KG1 (cell line): ENCODE measurements at regions not wholly inside any gene's neighbourhood (a gene's known extent, or its start where the extent isn't known, plus 50 kb on each side); places are given as distances from the start of the nearest gene placed in this dataset.
A peak's percentile ranks its signal among the peaks of the same experiment; 100 is the strongest.

ENCODE experiments used
- DNase-seq: peaks from one replicate; lab custom pipeline; 2025; lab: John Stamatoyannopoulos, UW

DNA sequence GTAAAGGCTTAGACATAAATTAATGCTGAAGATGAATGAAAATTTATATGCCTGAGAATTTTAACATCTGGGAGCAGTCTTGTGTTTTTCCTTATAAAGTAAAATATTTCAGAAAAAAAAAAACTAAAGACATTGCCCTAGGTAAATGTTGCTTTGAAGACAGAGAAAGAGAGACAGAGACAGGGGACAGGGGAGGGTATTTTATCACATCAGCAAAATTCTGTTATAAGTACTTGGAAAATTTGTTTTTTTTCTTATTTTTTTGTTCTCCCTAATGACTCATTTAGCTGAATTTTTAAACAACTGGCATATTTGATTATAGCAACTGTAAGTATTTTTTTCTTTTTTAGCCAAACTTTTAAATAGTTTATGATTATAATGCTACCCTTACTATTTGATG is 1540.6 kb upstream of the GBE1 start:
- no peak for DNase-seq

DNA sequence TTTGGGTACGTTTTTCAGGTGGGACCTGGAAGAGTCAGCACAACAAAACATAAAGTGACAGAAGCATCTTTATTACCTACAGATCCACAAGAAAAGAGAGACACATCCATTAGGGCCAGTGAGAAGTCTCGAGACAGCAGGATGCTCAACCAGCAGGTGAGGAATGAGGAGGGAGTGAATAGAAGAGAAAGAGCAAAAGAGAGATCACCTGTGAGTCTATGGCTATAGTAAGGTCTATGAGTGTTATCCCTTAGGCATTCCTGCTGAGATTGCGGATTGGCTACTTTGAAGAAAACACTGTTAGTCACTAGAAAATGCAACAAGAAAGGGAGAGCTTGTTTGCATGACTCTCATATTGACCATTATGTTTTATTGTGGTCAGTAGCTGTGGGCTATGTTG is 1556.2 kb upstream of the GBE1 start:
- DNase-seq = no peak

DNA sequence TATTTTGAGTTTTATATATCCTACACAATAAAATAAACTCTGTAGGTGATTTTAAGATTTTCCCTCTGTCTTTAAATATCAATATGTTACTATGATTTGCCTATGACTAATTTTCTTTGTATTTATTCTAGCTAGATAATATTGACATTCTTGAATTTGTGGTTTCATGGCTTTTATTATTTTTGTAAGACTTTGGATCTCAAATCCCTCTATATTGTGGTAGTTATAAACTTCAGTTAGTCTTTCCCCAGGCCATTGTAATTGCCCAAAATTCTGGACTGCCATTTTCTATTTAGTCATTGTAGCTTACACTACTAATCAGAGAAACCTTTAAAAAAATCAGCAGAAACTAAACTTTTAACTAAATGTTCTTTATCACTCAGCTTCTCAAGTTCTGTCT is 1559.3 kb upstream of the GBE1 start:
- no peak for DNase-seq

DNA sequence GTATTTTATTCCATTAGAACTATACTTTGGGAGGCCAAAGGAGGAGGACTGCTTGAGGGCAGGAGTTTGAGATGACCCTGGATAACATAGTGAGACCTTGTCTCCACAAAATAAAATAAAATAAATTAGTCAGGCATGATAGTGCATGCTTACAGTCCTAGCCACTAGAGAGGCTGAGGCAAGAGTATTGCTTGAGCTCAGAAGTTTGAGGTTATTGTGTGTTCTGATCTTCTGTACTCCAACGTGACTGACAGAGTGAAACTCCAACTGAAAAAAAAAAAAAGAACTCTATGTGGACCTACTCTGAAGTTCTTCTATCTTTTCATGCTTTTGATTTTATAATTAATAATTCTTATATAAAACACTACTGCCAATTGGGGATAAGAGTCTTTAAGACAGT is 1560.0 kb upstream of the GBE1 start:
- DNase-seq = no peak

DNA sequence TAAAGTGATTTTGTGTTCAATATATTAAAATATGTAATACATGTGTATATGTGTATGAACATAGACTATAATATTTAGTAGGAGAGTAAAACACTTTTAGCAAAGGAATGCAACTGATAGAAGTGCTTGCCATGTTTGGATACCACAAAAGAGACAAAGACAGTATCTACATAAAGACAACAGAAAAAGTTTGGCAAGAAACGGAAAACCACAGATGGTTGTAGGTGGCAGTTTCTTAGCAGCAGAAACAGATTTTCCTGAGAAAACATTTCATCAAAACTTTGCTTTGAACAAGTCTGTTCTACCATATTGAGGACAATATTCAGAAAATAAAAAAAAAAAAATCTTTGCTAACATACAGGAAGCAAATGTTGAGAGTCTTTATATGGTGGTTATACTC is 1560.4 kb upstream of the GBE1 start:
- no peak for DNase-seq

DNA sequence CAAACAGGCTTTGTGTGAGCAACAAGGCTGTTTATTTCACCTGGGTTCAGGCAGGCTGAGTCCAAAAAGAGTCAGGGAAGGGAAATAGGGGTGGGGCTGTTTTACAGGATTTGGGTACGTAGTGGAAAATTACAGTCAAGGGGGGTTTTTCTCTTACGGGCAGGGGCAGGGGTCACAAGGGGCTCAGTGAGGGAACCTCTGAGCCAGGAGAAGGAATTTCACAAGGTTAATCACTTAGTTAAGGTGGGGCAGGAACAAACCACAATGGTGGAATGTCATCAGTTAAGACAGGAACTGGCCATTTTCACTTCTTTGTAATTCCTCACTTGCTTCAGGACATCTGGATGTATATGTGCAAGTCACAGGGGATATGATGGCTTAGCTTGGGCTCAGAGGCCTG is 1592.8 kb upstream of the GBE1 start:
- no peak for DNase-seq

DNA sequence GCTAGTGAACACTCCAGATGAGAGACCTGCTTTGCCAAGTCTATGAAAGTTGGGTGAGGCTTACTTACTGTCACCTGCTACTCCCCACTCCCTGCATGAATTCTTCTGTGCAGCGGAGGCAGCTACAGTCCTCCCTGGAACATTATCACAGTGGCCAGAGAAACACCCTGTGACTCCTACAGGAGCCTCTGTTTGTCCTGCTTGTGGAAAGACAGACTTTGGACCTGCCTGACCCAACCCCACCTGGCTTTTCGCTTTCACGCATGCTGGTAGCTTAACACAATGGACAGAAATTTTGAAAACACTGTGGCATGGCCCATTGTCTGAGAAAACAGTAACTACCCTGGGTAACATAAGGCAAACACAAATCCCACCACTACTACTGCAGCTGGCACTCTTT is 1565.5 kb upstream of the CADM2 start:
- no peak for DNase-seq

DNA sequence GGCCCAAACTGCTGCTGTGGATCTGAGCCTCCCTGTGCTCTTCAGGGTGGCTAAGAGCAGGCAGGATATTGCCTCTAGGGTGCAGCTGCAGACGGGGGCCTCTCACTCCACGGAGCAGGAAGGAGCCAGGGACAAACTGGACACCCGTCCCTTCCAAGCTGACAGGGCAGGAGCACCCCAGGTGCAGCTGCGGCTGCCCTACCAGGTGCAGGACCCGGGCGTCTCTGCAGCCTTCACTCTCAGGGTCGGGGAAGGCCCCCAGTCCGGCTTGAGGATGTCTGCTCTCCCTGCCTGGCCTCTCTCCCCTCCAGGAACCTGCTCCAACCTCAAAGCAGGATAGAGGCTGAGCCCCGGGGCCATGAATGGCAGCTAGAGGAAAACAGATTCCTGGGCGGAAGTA is 1554.9 kb upstream of the CADM2 start:
- DNase-seq = no peak

DNA sequence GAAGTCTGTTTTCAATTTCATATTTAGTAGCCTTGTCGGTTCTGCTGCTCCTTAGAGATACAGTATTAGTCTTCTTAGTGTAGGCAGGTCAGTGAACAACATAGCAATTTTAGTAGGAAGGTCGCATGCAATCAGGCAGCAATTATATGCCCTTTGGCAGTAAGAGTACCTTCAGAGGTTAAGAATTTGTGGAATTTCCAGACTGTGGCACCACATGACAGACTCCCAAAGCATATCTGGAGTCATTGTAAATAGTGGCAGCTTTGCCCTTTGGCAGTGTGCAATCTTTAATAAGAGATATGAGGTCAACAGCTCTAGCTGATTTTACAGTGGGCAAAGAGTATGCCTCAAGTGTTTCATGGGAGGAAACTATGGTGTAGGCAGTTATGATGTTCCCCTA is 1532.5 kb upstream of the CADM2 start:
- no peak for DNase-seq

DNA sequence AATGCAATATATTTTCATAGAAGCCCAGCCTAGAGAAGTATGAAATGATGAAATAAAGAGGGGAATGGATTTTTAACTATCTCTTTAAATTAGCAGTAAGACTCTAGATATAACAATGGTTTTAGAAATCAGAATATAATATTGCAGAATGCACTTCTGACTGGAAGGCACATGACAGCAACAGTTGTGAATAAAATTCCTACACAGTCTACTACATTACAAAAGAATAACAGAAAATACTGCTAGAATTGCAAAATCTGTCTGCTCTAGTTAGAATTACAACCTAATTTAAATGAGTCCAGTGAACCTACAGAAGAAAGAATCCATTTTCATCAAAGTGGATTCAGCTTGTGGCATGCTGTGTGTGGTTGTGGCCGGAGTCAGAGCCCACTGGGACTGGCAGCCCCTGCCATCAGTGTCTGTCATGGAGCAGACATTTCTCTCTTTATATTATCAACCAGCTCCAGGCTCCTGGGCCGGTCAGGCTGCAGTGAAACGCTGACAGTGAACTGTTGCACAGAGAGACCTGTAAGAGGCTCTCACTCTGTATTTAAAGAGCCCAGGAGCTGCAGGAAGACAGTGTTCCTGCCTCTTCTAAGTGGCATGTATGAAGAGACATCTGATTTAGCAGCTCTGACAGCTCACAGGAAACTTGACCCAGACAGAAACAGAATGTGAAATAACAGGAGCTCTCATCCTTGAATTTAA is 1523.8 kb upstream of the CADM2 start:
- no peak for DNase-seq

DNA sequence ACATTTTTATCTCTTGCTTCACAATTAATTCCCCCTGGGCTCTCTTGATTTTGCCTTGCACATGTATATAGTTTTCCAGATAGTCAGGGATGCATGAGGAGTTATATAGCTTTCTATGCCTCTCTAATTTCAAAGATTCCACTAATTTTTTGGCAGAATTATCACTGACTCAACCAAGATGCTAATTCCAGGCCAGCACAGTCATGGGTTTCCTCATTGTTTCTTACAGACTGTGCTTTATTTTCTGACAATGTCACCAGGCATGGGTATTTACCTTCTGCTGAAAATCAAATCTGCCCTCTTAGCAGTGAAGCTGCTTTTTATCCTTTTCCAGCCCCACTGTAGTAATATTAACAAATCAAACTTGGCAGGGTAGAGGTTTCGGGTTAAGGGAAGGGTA is 1520.6 kb upstream of the CADM2 start:
- no peak for DNase-seq

DNA sequence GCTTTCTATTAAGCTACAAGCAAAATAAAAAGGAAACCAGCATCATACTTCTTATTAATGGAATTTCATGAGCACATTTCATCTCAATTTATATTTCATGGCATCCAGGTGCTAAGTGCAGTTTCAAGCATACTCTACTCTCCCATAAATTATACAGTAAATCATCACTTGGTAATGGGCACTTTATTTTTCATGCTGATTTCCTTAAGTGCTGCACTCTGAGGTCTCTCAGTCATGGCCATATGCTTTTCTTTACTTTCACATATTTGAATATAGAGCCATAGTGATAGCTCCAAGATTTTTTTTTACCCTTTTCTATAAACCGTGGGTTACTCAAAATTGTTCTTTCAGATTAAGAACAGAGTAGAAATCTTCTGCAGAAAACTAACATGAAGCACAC is 1505.7 kb upstream of the CADM2 start:
- DNase-seq = no peak

DNA sequence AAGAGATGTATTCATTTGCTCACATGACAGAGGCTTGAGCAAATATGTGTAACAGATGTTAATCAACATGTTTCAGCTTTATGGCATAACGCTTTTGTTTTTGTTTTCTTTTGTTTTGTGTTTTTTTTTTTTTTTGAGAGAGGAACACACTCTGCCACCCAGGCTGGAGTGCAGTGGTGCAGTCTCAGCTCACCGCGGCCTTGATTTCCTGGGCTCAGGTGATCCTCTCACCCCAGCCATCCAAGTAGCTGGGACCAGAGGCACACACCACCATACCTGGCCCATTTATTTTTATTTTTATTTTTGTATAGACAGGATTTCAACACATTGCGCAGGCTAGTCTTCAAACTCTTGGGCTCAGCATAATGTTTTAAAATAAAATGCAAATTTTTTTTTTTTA is 1504.4 kb upstream of the CADM2 start:
- DNase-seq = no peak

DNA sequence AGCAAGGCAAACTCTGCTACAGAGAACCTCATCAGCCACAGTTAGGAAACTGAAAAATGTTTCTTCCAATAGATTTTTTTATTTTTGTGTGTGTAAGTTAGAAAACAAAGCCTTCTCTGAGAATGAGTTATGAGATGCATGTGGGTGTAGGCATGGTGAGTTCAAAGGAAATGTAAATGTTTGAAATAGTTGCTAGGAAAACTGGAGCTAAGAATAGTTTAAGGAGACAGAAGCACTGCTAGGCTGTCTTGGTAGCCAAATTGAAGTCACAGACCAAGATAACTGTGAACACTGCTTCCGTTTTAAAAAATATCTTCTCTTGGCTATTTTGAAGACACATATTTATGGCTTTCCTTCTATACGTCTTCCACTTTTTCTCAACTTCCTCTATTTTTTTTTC is 1501.2 kb upstream of the CADM2 start:
- DNase-seq = peak; percentile 16

DNA sequence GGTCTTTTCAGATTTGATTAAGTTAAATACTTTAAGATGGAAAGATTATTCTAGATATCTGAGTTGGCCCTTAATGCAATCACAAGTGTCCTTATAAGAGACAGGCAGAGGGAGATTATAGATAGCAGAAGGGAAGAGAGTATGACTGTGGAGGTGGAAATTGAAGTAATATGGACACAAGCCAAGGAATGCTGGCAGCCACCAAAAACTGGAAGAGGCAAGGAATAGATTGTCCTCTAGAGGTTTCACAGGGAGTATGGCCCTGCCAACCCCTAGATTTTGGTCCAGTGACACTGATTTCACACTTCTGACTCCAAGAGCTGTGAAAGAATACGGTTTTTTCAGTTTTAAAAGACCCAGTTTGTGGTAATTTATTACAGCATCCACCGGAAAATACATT is 1498.7 kb upstream of the CADM2 start:
- DNase-seq = no peak

DNA sequence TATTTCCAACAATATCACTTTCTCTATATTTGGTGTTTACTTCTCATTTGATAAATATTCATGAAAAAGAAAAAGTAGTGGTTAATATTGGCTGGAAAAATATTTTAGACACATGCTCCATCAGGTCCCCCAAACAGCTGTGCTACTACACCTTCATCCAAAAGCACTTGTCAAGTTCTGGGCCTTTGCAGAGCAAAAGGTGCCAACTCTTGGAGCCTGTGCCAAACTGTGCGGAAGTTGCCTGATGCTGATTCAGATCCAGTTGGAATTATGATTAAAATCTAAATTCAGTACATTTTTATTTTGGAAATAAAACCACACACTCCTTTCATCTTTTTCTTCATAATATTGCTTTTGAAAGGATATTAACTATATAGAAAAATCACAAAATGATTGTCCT is 1497.4 kb upstream of the CADM2 start:
- DNase-seq = no peak

DNA sequence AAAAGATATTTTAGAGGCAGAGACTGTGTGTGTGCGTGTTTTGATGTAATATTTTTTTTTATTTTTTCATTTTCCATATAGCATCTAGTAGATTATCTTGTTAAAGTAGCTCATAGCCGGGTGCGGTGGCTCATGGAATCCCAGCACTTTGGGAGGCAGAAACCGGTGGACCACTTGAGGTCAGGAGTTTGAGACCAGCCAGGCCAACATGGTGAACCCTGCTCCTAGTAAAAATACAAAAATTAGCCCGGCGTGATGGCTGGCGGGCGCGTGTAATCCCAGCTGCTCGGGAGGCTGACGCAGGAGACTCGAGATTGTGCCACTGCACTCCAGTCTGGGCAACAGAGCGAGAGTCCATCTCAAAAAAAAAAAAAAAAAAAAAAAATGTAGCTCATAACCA is 1481.2 kb upstream of the CADM2 start:
- DNase-seq = no peak

DNA sequence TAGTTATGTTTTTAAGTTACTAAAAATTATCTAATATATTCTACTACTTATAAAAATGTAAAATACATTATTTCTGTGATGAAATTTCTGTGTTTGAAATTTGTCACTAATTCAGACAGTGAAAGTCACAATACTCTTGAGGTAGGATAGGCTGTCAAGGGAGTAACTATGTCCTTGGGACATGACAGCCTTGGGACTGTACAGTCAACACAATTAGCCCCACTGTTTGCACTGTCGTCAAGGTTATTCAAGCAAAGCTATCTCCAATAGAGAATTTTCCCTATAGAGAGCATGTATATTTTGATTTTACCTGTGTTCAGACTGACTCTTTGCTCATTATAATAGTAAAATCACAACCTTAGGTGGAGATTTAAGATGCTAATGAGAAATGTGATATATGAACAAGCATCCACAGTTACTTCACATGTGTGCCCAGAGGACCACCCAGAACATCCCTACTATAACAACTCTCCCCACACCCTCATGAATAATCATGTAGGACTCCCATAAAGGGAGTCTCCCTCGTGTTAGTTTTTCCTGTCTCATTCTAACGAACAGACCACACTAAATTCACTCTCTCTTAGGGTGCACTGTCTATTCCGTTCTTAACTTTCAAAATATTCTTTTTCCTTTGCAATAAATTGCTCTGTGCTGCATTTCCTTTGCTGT is 1476.3 kb upstream of the CADM2 start:
- no peak for DNase-seq

DNA sequence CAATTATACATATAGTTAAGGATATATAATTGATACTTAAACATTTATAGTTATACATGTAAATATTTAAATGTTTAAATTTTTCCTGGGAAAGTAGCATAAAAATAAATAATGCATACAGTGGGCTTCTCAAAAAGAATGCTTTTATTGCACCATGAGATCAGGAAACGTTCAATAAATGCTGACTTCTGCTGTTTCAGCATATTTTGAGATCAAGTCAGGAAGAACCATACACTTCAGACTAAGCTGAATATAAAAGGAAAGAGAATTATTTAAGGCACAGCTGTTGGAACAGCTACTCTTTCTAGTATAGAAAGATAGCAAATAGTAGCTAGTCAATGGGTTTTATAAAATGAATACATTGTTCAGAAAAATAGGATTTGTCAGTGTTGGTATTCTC is 1462.3 kb upstream of the CADM2 start:
- DNase-seq = no peak

DNA sequence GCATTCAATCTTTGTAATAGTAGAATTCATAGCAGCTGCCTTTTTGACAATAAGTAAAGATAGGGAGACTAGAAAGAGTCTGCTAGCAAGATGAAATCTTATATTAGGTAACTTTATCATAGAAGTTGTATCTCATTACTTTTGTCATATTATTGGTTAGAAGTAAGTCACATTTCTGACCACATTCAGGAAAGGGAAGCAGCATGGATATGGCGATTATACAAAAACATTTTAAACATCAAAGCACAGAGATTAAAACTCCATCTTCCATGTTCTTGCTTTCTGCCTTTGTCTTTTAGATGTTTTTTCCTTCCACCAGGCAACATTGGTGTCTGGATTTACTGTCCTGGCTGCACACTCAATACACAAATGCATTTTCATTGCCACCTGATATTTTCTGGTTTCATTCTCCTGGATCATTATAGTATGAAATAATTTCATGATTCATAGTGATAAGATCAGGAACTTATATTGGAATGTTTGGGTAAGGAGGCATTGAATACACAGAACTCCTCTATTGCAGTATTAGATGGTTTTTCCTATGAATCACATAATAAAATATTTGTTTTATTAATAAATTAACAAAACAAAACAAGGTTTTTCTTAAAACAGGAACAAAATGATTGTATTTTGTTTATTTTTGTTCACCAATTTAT is 1460.3 kb upstream of the CADM2 start:
- DNase-seq = no peak

DNA sequence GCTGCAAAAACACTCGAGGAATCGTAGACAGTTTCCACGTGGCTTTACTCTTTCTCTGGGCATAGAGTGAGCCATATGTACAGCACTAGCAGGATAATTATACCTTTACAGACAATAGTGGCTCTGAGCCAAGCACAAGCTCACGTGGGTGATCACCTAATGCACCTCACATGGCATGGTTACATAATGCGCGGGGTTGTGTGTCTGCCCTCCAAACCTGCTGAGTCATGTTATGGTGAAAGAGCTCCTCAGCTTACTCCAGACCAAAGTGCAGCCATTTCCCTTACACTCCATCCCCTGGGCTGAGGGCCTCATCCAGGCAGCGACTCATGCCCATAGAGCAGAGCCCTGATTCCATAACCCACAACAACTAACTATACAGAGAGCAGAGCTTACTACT is 1458.4 kb upstream of the CADM2 start:
- DNase-seq = no peak

DNA sequence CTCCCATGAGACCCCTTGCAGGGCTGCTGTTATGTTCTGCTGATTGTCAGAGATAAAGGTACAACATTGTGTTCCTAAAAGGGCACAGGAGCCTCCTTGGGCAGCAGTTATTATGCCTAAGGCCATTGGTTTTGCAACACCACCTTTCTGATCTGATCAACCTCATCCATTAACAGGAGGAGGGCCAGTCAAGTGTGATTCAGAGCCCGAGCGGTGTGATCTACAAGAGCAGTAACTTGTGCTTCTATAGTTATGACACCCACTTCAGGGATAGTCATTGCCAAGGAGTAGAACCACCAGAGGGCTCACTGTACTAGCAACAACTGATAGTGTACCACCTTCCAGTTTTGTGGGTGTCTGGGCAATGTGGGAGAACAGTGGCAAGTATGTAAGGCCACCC is 1457.9 kb upstream of the CADM2 start:
- no peak for DNase-seq

DNA sequence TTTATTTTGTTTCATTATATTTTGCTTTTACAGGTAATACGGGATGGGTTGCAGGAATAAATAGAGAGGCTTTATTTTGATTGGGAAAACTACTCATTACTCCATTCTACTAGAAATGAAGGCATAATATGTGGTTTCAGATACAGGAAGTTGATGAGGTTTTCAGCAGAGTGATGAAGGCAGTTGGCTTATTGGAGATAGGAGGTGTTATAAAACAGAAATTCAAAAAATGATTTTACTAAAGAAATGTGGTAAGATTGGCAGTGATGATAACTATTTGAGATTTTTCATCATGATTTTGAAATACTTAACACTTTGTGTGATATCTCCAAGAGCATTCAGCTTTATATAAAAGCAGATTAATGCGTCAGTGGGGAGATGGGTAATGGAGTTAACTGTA is 1445.7 kb upstream of the CADM2 start:
- DNase-seq = no peak

DNA sequence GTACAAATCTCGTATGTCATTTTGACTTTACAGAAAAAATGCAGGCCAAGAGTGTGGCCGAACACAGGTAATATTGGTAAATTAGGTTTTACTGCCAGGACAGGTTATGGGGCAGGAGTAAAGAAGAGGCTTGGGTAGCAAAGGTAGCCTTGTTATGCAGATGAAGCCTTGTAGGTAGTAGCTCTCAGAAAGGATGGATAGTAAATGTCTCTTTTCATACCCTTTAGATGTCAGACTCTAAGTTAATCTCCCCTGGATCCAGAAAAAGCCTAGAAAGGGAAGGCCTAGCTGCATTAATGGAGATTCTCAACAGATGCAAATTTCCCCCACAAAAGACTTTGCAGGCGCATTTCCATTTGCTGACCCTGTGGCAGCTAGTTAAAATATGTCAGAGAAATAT is 1445.1 kb upstream of the CADM2 start:
- no peak for DNase-seq
